LHCN-M2 (cell line): ENCODE measurements at regions not wholly inside any gene's neighbourhood (a gene's known extent, or its start where the extent isn't known, plus 50 kb on each side); places are given as distances from the start of the nearest gene placed in this dataset.
"Not testable (repeated sequence)": the region's sequence is repeated elsewhere in the genome, so short reads cannot be mapped to it uniquely, and the experiment has no call there.

ENCODE experiments used
- DNase-seq: peaks from one replicate; pipeline ENCODE4 v3.0.0-alpha.2; 2012; ENCODE audit warnings: low read depth

- DNase-seq, result not testable (repeated sequence)
Observed at GRCh38 chr1:83472066-83472465, 526.9 kb downstream of the TTLL7 start.

- DNase-seq, result not testable (repeated sequence)
Observed at GRCh38 chr1:83471272-83471671, 527.7 kb downstream of the TTLL7 start.

- DNase-seq, result not testable (repeated sequence)
Observed at GRCh38 chr1:83468336-83468735, 530.6 kb downstream of the TTLL7 start.

- DNase-seq, result not testable (repeated sequence)
Observed at GRCh38 chr1:83457735-83458248, 541.1 kb downstream of the TTLL7 start.

- DNase-seq, result not testable (repeated sequence)
Observed at GRCh38 chr1:83457281-83457680, 541.7 kb downstream of the TTLL7 start.

GRCh38 chr1:83455753-83456152 lies 543.2 kb downstream of the TTLL7 start:
- DNase-seq, result not testable (repeated sequence)

- not testable (repeated sequence) for DNase-seq
Observed at GRCh38 chr1:83445873-83446272, 553.1 kb downstream of the TTLL7 start.

- DNase-seq, result not testable (repeated sequence)
Observed at GRCh38 chr1:83442412-83442811, 556.5 kb downstream of the TTLL7 start.

GRCh38 chr1:83440586-83440985 lies 558.3 kb downstream of the TTLL7 start:
- DNase-seq, result not testable (repeated sequence)

- not testable (repeated sequence) for DNase-seq
Observed at GRCh38 chr1:83440021-83440420, 558.9 kb downstream of the TTLL7 start.

GRCh38 chr1:83438316-83438715 lies 560.6 kb downstream of the TTLL7 start:
- DNase-seq, result not testable (repeated sequence)

GRCh38 chr1:83435336-83435735 lies 563.6 kb downstream of the TTLL7 start:
- not testable (repeated sequence) for DNase-seq

- not testable (repeated sequence) for DNase-seq
Observed at GRCh38 chr1:83427566-83427965, 571.4 kb downstream of the TTLL7 start.

- DNase-seq, result not testable (repeated sequence)
Observed at GRCh38 chr1:83423382-83423781, 575.5 kb downstream of the TTLL7 start.

- no peak for DNase-seq
Observed at GRCh38 chr1:83418558-83418957, 580.4 kb downstream of the TTLL7 start.

- not testable (repeated sequence) for DNase-seq
Observed at GRCh38 chr1:83413839-83414107, 585.2 kb downstream of the TTLL7 start.

- not testable (repeated sequence) for DNase-seq
Observed at GRCh38 chr1:83410746-83411413, 588.1 kb downstream of the TTLL7 start.

GRCh38 chr1:83406693-83407371 lies 592.1 kb downstream of the TTLL7 start:
- not testable (repeated sequence) for DNase-seq

- not testable (repeated sequence) for DNase-seq
Observed at GRCh38 chr1:83405789-83406188, 593.1 kb downstream of the TTLL7 start.

GRCh38 chr1:83403500-83403899 lies 595.4 kb downstream of the TTLL7 start:
- DNase-seq, result not testable (repeated sequence)

GRCh38 chr1:83401146-83401545 lies 597.8 kb downstream of the TTLL7 start:
- DNase-seq, result not testable (repeated sequence)

GRCh38 chr1:83400173-83400572 lies 598.8 kb downstream of the TTLL7 start:
- DNase-seq, result not testable (repeated sequence)

GRCh38 chr1:83398125-83398524 lies 600.8 kb downstream of the TTLL7 start:
- DNase-seq, result not testable (repeated sequence)
